ENCODE measurements at regions not wholly inside any gene's neighbourhood (a gene's known extent, or its start where the extent isn't known, plus 50 kb on each side); places are given as distances from the start of the nearest gene placed in this dataset.
"Not testable (repeated sequence)": the region's sequence is repeated elsewhere in the genome, so short reads cannot be mapped to it uniquely, and the experiment has no call there.

- no peak for DNase-seq
Observed at GRCh38 chr9:86997156-86997555, 49.9 kb upstream of the GAS1 start.

GRCh38 chr9:86997951-86998350, 50.6 kb upstream of the GAS1 start:
- DNase-seq, result no peak

DNA sequence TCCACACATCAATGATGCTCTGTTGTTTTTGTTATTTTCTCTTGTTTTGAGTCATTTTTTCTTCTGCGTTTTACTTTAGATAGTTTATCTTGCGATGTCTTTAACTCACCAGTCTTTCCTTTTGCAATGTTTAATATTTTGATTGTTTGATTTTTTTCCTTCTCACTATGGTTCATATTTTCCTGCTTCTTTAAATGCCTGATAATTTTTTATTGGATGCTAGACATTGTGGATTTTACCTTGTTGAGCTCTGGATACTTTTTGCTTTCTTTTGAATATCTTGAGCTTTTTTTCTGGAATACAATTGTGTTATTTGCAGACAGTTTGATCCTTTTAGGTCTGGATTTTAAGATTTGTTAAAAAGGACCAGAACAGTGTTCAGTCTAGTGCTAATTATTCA, 55.2 kb upstream of the GAS1 start:
- no peak for DNase-seq

DNA sequence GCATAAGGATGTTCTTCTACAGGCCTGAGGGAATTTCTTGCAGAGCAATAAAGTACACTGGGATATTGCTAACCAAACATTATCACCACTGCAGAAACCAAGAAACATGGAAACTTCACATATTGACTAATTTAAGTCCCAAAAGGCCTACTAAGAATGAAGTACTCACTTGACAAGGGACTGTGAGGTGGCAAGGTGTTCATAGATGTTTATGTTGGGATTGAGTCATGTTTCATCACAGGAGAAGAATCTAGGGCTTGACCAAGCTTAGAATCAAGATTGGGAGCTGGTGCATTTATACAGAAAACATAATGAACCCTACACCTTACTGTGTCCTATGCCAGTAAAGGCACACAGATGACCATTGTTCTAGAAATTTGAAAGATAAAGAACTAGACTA, 56.7 kb upstream of the GAS1 start:
- no peak for DNase-seq

DNA sequence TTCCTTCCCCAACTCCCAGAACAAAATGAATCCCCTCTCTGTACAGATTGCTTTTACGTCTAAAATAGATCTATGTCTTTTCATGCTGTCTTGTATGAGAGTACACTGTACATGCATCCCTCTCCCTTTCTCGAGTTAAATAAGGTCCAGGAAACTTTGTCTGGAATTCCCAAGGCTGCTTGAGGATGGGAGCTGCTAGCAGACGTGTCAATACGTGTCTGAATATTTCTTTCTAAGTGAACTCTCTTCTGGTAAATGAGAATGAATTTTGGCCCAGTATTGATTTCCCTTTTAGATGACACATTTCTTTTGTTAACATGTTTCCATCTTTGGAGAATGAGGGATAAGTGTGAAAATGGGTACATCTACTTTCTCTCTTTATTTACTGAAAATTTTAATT, 59.6 kb upstream of the GAS1 start:
- DNase-seq, result no peak

- DNase-seq, result no peak
Observed at GRCh38 chr9:87007711-87008366, 60.5 kb upstream of the GAS1 start.

DNA sequence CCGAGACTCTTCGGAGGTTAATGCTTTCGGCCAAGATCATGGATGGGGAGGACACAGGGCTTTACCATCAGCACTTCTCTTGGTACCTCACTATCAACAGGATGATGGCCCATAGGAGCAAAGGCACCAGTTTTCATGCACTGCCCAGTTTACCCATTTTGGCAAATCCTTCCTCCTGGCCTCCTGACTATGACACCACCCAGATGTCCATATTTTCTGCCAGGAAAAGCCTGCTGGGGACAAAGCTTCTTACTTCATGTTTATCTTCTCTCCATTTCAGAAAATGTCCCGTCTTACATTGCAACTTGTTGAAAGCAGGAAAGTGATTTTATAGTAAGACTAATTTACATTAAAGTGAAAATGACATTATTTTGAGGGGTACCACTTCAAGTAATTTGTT, 61.4 kb upstream of the GAS1 start:
- DNase-seq, result no peak

GRCh38 chr9:87010626-87011025, 63.3 kb upstream of the GAS1 start:
- no peak for DNase-seq

DNA sequence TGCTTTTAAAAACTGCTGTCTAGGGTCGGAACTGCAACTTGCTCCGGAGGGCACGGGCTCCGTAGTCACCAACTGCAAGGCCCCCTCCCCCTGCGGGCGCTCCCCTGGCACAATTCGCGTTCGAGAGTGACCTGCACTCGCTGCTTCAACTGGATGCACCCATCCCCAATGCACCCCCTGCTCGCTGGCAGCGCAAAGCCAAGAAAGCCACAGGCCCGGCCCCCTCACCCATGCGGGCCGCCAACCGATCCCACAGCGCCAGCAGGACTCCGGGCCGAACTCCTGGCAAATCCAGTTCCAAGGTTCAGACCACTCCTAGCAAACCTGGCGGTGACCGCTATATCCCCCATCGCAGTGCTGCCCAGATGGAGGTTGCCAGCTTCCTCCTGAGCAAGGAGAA, 64.2 kb upstream of the GAS1 start:
- DNase-seq, result no peak

DNA sequence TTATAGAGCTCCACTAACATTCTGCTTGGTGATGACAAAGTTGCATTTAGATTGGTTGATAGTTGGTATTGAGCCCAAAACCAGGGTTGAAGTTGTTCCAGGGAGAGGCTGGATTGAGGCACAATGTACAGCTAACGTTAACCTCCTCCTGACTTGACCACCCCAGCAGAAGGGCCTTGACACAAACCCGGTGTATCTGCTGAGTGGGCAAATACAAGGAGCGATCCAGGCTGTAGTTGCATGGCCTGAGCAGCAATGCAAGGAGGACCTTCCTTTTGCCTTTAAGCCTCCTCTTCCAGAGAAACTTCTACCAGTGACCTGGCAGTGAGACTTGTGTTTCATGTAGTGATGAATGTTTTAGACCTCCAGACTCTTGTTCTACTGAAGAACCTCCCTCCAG, 66.2 kb upstream of the GAS1 start:
- no peak for DNase-seq

DNA sequence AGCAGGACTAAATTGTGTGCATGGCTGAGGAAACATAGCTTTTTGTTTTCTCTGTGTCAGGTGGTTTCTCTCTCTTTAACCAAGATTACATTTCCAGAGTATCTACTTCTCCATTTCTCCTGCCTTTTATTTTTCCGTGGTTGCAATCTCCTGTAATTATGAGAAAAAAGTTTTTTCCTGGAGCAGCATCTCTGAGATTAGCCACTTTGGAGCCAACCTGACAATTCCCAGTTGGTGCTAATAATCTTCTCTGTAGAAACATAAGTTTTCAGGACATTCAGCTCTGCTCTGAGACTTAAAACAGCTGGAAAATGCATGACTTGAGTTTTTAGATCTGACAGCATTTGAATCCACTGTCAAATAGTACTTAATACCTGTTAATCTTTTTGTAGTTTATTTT, 67.1 kb upstream of the GAS1 start:
- no peak for DNase-seq

GRCh38 chr9:87016681-87017080, 69.4 kb upstream of the GAS1 start:
- DNase-seq, result no peak

DNA sequence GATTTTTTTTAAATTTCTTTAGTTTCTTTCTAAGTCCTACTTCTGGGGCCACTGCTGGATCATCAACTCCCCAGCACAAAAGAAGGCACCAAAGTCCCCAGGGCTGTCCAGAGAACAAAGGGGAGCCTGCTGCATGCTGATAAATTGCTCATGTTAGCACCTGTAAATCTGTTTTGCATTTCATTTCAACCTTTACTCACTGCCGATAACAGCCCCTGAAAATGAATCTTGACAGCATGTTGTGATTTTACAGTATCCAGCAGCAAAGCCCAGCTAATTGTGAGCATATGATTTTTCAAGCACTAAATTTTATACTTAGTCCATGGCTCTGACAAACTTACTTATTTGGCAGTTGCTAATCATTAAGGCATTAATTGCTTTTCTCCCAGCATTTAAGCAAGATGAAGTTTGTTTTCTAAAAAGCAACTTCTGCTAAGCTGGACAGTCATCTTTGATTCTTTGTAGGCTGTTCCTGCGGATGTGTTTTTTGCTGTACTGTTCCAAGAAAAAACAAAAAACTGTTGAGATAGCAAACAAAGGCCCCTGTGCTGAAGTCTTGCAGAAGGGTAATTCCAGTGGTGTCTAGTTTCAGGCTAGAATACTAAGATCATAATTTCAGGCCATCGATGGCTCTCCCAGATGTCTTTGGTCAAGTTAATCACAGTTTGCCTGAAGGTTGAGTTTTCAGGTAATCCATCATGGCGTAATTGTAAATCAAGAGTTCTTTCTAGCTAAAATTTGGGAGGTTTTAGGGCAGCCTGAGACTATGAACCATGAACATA, 73.1 kb upstream of the GAS1 start:
- DNase-seq, result no peak

- no peak for DNase-seq
Observed at GRCh38 chr9:87022178-87022577, 74.9 kb upstream of the GAS1 start.

GRCh38 chr9:87026204-87026603, 78.9 kb upstream of the GAS1 start:
- DNase-seq, result no peak

GRCh38 chr9:87028836-87029235, 81.5 kb upstream of the GAS1 start:
- DNase-seq, result not testable (repeated sequence)

GRCh38 chr9:87029905-87030304, 82.6 kb upstream of the GAS1 start:
- DNase-seq, result no peak

- DNase-seq, result no peak
Observed at GRCh38 chr9:87034841-87035240, 87.5 kb upstream of the GAS1 start.

- no peak for DNase-seq
Observed at GRCh38 chr9:87035879-87036278, 88.6 kb upstream of the GAS1 start.

DNA sequence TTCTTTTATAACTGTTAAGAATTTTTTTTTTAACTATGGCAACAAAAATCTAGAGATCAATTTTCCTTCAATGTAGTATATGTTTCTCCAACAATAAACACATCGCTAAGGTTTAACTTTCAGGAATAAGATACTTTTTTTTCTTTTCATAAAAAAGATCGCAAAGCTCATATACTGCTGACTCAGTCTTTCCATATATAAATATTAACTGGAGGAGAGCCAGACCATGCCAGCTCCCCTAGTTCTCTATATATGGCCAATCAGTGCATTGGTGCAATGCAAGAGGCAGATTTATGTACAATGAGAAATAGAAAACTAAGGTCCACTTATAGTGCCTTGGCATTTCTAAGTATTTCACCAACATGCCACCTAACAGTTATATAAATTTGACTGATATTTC, 89.2 kb upstream of the GAS1 start:
- no peak for DNase-seq

DNA sequence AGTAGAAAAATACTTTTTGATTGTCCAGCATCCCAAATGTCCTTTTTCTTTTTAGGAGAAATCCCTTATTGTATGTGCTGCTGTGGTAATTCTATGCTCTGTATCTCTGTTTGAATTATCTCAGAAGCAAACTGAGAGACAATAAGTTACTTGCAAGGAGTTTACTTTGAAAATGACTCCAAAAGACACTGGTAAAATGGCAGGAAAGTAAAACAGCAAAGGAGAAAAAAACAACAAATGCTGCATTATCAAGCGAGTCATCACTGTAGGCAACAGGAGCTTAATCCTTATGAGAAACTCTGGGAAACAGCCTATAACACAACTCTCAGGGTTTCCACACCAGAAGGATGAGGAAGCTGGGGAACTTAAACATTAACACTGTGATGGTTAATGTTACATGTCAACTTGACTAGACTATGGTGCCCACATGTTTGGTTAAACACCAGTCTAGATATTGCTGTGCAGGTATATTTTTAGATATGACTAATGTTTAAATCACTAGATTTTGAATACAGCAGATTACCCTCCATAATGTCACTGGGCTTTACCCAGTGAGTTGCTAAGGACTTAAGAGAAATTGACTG, 92.6 kb upstream of the GAS1 start:
- no peak for DNase-seq

GRCh38 chr9:87040410-87041009, 93.2 kb upstream of the GAS1 start:
- DNase-seq, result no peak

GRCh38 chr9:87041553-87042235, 94.4 kb upstream of the GAS1 start:
- DNase-seq, result not testable (repeated sequence)
